PC-9 (cell line): ENCODE measurements at regions not wholly inside any gene's neighbourhood (a gene's known extent, or its start where the extent isn't known, plus 50 kb on each side); places are given as distances from the start of the nearest gene placed in this dataset.

ENCODE experiments used
- CTCF ChIP-seq: fragments of 200-600 bp; sonication (generic); conservative IDR thresholded peaks from 2 replicates; pipeline ENCODE4 v1.6.1; 2017; ENCODE audit warnings: mixed run types, antibody characterized with exemption, mild to moderate bottlenecking, moderate library complexity
- EZH2 ChIP-seq: fragments of 200-600 bp; sonication (generic); IDR thresholded peaks from 2 replicates; pipeline ENCODE4 v1.8.0; 2017; ENCODE audit warnings: antibody characterized with exemption, low read depth

GRCh38 chr22:49237703-49238102 lies 590.0 kb downstream of the BRD1 start:
- TF ChIP-seq CTCF (no peak), EZH2 (no peak)
